Liver (tissue), 8 donors: ENCODE measurements at regions not wholly inside any gene's neighbourhood (a gene's known extent, or its start where the extent isn't known, plus 50 kb on each side); places are given as distances from the start of the nearest gene placed in this dataset.

Experiments used
- DNase-seq: peaks from one replicate; pipeline ENCODE4 v3.0.0-alpha.2; 2017; ENCODE audit warnings: low spot score
- H3K27ac ChIP-seq, 2 donors: one replicate each; pipeline ENCODE4 v1.7.0; 2013; ENCODE audit warnings: inconsistent platforms in 2 of 2, low read length in 2 of 2, control low read depth in 1 of 2, low read depth in 1 of 2, mild to moderate bottlenecking in 1 of 2
- H3K27me3 ChIP-seq, 4 donors: one replicate each; pipeline versions ENCODE4 v1.6.1 to v1.7.0; 2013; ENCODE audit warnings: low read length in 3 of 4, inconsistent platforms in 1 of 4, mild to moderate bottlenecking in 1 of 4, moderate library complexity in 1 of 4; ENCODE audit not compliant: control insufficient read depth in 4 of 4, insufficient read depth in 4 of 4
- H3K36me3 ChIP-seq, 4 donors: one replicate each; pipeline versions ENCODE4 v1.6.1 to v1.7.0; 2013; ENCODE audit warnings: low read length in 3 of 4, mild to moderate bottlenecking in 3 of 4, low read depth in 1 of 4, moderate library complexity in 1 of 4; ENCODE audit not compliant: control insufficient read depth in 4 of 4, insufficient read depth in 3 of 4
- H3K4me1 ChIP-seq, 4 donors: one replicate each; pipeline versions ENCODE4 v1.6.1 to v1.7.0; 2013; ENCODE audit warnings: low read length in 3 of 4, mild to moderate bottlenecking in 3 of 4, moderate library complexity in 1 of 4; ENCODE audit not compliant: control insufficient read depth in 4 of 4, insufficient read depth in 4 of 4
- H3K4me3 ChIP-seq, 3 donors: one replicate each; pipeline versions ENCODE4 v1.6.1 to v1.7.0; 2013; ENCODE audit warnings: low read length in 3 of 3, control low read depth in 1 of 3, low read depth in 1 of 3, mild to moderate bottlenecking in 1 of 3
- H3K9ac ChIP-seq, 2 donors: one replicate each; pipeline ENCODE4 v1.7.0; 2013; ENCODE audit warnings: low read length in 2 of 2, mild to moderate bottlenecking in 2 of 2, moderate library complexity in 2 of 2, control low read depth in 1 of 2, low read depth in 1 of 2
- H3K9me3 ChIP-seq, 4 donors: one replicate each; pipeline versions ENCODE4 v1.6.1 to v1.7.0; 2013; ENCODE audit warnings: low read length in 3 of 4; ENCODE audit not compliant: control insufficient read depth in 4 of 4
- EGR1 ChIP-seq, 2 donors: IDR thresholded peaks; 2 replicates each; pipeline ENCODE4 v1.6.1; 2016 to 2018; ENCODE audit warnings: antibody characterized with exemption in 2 of 2, low read depth in 2 of 2
- FOXA1 ChIP-seq: IDR thresholded peaks from 2 replicates; pipeline ENCODE4 v1.6.1; 2016; ENCODE audit warnings: antibody characterized with exemption
- FOXA2 ChIP-seq: IDR thresholded peaks from 2 replicates; pipeline ENCODE4 v1.6.1; 2016; ENCODE audit warnings: antibody characterized with exemption
- GABPA ChIP-seq, 2 donors: IDR thresholded peaks in 1 of 2; conservative IDR thresholded peaks in 1 of 2; 2 replicates each; pipeline ENCODE4 v1.6.1; 2016; ENCODE audit warnings: antibody characterized with exemption in 2 of 2, mild to moderate bottlenecking in 1 of 2, moderate library complexity in 1 of 2
- HNF4A ChIP-seq, 2 donors: conservative IDR thresholded peaks; 2 replicates each; pipeline ENCODE4 v1.6.1; 2016; ENCODE audit warnings: antibody characterized with exemption in 2 of 2, mild to moderate bottlenecking in 2 of 2
- HNF4G ChIP-seq: IDR thresholded peaks from 2 replicates; pipeline ENCODE4 v1.6.1; 2016; ENCODE audit warnings: antibody characterized with exemption
- JUND ChIP-seq, 2 donors: IDR thresholded peaks; 2 replicates each; pipeline ENCODE4 v1.6.1; 2016; ENCODE audit warnings: antibody characterized with exemption in 2 of 2
- NR2F2 ChIP-seq: IDR thresholded peaks from 2 replicates; pipeline ENCODE4 v1.6.1; 2016; ENCODE audit warnings: antibody characterized with exemption
- RAD21 ChIP-seq, 2 donors: IDR thresholded peaks; 2 replicates each; pipeline ENCODE4 v1.6.1; 2016; ENCODE audit warnings: antibody characterized with exemption in 2 of 2, mild to moderate bottlenecking in 2 of 2
- RXRA ChIP-seq, 2 donors: IDR thresholded peaks; 2 replicates each; pipeline ENCODE4 v1.6.1; 2017 to 2018; ENCODE audit warnings: antibody characterized with exemption in 2 of 2, mild to moderate bottlenecking in 1 of 2
- SP1 ChIP-seq: IDR thresholded peaks from 2 replicates; pipeline ENCODE4 v1.6.1; 2018; ENCODE audit warnings: antibody characterized with exemption, mild to moderate bottlenecking
- TAF1 ChIP-seq: conservative IDR thresholded peaks from 2 replicates; pipeline ENCODE4 v1.6.1; 2016; ENCODE audit warnings: antibody characterized with exemption, mild to moderate bottlenecking
- YY1 ChIP-seq: IDR thresholded peaks from 2 replicates; pipeline ENCODE4 v1.6.1; 2016; ENCODE audit warnings: antibody characterized with exemption, mild to moderate bottlenecking
- WGBS: extraction: QIAGEN DNeasy Blood & Tissue Kit; methylation state at CpG from one replicate; pipeline ENCODE4 v1.1.7; 2013; 5-methylcytosine and 5-hydroxymethylcytosine counted together
- TF ChIP-seq, protein P1 (sequence below): fragments of 150-350 bp; IDR thresholded peaks from 2 replicates; pipeline ENCODE4 v1.5.1; 2017; ENCODE audit warnings: improper control_type of control experiment, low read depth, low read length; ENCODE audit not compliant: missing input control
- TF ChIP-seq, protein P2 (sequence below): IDR thresholded peaks from 2 replicates; pipeline ENCODE4 v1.6.1; 2016; ENCODE audit warnings: antibody characterized with exemption
- TF ChIP-seq, protein P3 (sequence below): IDR thresholded peaks from 2 replicates; pipeline ENCODE4 v1.6.1; 2016; ENCODE audit warnings: antibody characterized with exemption
- TF ChIP-seq, protein P4 (sequence below): IDR thresholded peaks from 2 replicates; pipeline ENCODE4 v1.6.1; 2016; ENCODE audit warnings: antibody characterized with exemption, mild to moderate bottlenecking
- TF ChIP-seq, protein P5 (sequence below): IDR thresholded peaks from 2 replicates; pipeline ENCODE4 v1.6.1; 2016; ENCODE audit warnings: antibody characterized with exemption
- donor health status: healthy.
- donor health status: healthy.
- donor health status: healthy.
- donor health status: healthy.
- donor health status: healthy.

DNA sequence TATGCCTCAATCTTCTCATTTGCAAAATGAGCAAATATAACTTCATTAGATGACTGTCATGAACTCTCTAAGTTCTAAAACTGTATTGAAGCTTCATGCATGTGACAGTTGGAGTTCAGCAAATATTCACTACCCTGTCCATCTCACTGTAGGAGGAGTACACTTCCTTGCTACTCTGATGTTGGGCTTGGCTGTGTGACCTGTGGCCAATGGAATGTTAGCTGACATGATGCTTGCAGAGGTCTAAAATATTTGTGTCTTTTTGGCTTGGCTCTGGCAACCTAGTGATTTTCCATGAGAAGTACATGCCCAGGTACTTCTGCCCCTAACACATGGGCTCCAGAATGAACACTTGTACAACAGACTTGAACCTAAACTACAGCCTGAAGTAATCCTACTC is 203.1 kb upstream of the ANKH start:
- no peak overlapping the region for H3K27ac ChIP-seq
- no peak overlapping the region for H3K9ac ChIP-seq
- H3K36me3 ChIP-seq = no peaks in the 10 kb centered on the region
- no peaks in the 10 kb centered on the region for H3K9me3 ChIP-seq
- TF ChIP-seq EGR1 (IDR thresholded peaks at IDR 0.05; ENCODE audit: low read depth in 2 of 2) (no peak), JUND (IDR thresholded peaks at IDR 0.05) (no peak), HNF4A (conservative IDR thresholded peaks at IDR 0.05) (no peak), YY1 (no peak), NR2F2 (no peak), SP1 (no peak), FOXA2 (no peak), FOXA1 (no peak), HNF4G (no peak), TAF1 (no peak), RAD21 (IDR thresholded peaks at IDR 0.05) (no peak), GABPA (IDR thresholded peaks at IDR 0.05 in 1 of 2, conservative IDR thresholded peaks at IDR 0.05 in 1 of 2) (no peak), RXRA (IDR thresholded peaks at IDR 0.05) (no peak)
- TF ChIP-seq, protein P1, sequence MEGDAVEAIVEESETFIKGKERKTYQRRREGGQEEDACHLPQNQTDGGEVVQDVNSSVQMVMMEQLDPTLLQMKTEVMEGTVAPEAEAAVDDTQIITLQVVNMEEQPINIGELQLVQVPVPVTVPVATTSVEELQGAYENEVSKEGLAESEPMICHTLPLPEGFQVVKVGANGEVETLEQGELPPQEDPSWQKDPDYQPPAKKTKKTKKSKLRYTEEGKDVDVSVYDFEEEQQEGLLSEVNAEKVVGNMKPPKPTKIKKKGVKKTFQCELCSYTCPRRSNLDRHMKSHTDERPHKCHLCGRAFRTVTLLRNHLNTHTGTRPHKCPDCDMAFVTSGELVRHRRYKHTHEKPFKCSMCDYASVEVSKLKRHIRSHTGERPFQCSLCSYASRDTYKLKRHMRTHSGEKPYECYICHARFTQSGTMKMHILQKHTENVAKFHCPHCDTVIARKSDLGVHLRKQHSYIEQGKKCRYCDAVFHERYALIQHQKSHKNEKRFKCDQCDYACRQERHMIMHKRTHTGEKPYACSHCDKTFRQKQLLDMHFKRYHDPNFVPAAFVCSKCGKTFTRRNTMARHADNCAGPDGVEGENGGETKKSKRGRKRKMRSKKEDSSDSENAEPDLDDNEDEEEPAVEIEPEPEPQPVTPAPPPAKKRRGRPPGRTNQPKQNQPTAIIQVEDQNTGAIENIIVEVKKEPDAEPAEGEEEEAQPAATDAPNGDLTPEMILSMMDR = no peak
- TF ChIP-seq, protein P2, sequence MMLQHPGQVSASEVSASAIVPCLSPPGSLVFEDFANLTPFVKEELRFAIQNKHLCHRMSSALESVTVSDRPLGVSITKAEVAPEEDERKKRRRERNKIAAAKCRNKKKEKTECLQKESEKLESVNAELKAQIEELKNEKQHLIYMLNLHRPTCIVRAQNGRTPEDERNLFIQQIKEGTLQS = no peak
- TF ChIP-seq, protein P3, sequence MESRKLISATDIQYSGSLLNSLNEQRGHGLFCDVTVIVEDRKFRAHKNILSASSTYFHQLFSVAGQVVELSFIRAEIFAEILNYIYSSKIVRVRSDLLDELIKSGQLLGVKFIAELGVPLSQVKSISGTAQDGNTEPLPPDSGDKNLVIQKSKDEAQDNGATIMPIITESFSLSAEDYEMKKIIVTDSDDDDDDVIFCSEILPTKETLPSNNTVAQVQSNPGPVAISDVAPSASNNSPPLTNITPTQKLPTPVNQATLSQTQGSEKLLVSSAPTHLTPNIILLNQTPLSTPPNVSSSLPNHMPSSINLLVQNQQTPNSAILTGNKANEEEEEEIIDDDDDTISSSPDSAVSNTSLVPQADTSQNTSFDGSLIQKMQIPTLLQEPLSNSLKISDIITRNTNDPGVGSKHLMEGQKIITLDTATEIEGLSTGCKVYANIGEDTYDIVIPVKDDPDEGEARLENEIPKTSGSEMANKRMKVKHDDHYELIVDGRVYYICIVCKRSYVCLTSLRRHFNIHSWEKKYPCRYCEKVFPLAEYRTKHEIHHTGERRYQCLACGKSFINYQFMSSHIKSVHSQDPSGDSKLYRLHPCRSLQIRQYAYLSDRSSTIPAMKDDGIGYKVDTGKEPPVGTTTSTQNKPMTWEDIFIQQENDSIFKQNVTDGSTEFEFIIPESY = no peak
- TF ChIP-seq, protein P4, sequence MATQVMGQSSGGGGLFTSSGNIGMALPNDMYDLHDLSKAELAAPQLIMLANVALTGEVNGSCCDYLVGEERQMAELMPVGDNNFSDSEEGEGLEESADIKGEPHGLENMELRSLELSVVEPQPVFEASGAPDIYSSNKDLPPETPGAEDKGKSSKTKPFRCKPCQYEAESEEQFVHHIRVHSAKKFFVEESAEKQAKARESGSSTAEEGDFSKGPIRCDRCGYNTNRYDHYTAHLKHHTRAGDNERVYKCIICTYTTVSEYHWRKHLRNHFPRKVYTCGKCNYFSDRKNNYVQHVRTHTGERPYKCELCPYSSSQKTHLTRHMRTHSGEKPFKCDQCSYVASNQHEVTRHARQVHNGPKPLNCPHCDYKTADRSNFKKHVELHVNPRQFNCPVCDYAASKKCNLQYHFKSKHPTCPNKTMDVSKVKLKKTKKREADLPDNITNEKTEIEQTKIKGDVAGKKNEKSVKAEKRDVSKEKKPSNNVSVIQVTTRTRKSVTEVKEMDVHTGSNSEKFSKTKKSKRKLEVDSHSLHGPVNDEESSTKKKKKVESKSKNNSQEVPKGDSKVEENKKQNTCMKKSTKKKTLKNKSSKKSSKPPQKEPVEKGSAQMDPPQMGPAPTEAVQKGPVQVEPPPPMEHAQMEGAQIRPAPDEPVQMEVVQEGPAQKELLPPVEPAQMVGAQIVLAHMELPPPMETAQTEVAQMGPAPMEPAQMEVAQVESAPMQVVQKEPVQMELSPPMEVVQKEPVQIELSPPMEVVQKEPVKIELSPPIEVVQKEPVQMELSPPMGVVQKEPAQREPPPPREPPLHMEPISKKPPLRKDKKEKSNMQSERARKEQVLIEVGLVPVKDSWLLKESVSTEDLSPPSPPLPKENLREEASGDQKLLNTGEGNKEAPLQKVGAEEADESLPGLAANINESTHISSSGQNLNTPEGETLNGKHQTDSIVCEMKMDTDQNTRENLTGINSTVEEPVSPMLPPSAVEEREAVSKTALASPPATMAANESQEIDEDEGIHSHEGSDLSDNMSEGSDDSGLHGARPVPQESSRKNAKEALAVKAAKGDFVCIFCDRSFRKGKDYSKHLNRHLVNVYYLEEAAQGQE = no peak
- TF ChIP-seq, protein P5, sequence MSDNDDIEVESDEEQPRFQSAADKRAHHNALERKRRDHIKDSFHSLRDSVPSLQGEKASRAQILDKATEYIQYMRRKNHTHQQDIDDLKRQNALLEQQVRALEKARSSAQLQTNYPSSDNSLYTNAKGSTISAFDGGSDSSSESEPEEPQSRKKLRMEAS = no peak
- no peak overlapping the region for H3K4me3 ChIP-seq
- no peaks in the 10 kb centered on the region for H3K4me1 ChIP-seq
- H3K27me3 ChIP-seq = no peaks in the 10 kb centered on the region
- DNase-seq = no peak

DNA sequence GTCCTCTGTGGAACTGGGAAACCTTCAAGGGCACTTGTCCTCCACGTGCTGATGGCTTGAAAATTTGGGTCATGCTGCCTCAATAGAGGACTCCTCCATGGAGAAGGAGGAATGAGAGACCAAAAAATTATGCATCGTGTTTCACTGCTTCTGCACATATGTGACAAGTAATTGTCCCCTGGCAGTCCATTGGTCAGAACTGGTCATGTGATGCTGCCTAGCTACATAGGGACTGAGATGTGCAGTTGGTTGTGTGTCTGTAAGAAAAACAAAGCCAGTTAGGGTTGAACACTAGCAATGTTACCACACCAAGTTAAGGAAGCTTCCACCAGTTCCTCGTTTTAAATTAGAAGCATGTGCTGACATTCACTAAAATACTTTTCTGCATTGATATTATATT is 201.9 kb upstream of the ANKH start:
- Histone ChIP-seq H3K4me1 (no peaks in the 10 kb centered on the region), H3K9me3 (no peaks in the 10 kb centered on the region), H3K27me3 (no peaks in the 10 kb centered on the region), H3K4me3 (no peak overlapping the region), H3K27ac (no peak overlapping the region), H3K9ac (no peak overlapping the region), H3K36me3 (no peaks in the 10 kb centered on the region)
- no peak for DNase-seq
- 76% methylated on average over 3 of the region's 3 CpGs for WGBS
- TF ChIP-seq EGR1 (IDR thresholded peaks at IDR 0.05; ENCODE audit: low read depth in 2 of 2) (no peak), RXRA (IDR thresholded peaks at IDR 0.05) (no peak), HNF4G (no peak), TAF1 (no peak), HNF4A (conservative IDR thresholded peaks at IDR 0.05) (no peak), NR2F2 (no peak), RAD21 (IDR thresholded peaks at IDR 0.05) (no peak), GABPA (IDR thresholded peaks at IDR 0.05 in 1 of 2, conservative IDR thresholded peaks at IDR 0.05 in 1 of 2) (no peak), JUND (IDR thresholded peaks at IDR 0.05) (no peak), YY1 (no peak), FOXA2 (no peak), SP1 (no peak)
- TF ChIP-seq, protein P2 = no peak
- TF ChIP-seq, protein P5 = no peak
- TF ChIP-seq, protein P1 = no peak
- TF ChIP-seq, protein P3 = no peak
